Colonic mucosa (tissue), 4 donors: ENCODE measurements at regions not wholly inside any gene's neighbourhood (a gene's known extent, or its start where the extent isn't known, plus 50 kb on each side); places are given as distances from the start of the nearest gene placed in this dataset.

Source experiments
- DNase-seq: peaks from one replicate; pipeline ENCODE4 v3.0.0-alpha.2; 2020
- H3K27ac ChIP-seq: fragments of 200-600 bp; one replicate; pipeline ENCODE4 v1.8.0; 2021
- H3K27me3 ChIP-seq: fragments of 200-600 bp; one replicate; pipeline ENCODE4 v1.8.0; 2021
- H3K36me3 ChIP-seq: fragments of 200-600 bp; one replicate; pipeline ENCODE4 v1.8.0; 2021
- H3K4me1 ChIP-seq: fragments of 200-600 bp; one replicate; pipeline ENCODE4 v1.8.0; 2021; ENCODE audit warnings: mild to moderate bottlenecking
- H3K4me3 ChIP-seq: fragments of 200-600 bp; one replicate; pipeline ENCODE4 v1.8.0; 2021
- H3K9ac ChIP-seq, 2 donors: one replicate each; pipeline ENCODE4 v1.7.0; 2013; ENCODE audit warnings: control low read depth in 2 of 2, low read depth in 2 of 2, low read length in 2 of 2
- H3K9me3 ChIP-seq: fragments of 200-600 bp; one replicate; pipeline ENCODE4 v1.8.0; 2021
- intact Hi-C: fragments of 100-400 bp; cut with DNase I; formaldehyde crosslinking; loops from one replicate; pipeline ENCODE4 v1.14.1; 2022
- TF ChIP-seq, protein P1 (sequence below): fragments of 200-600 bp; IDR thresholded peaks from one replicate; pipeline ENCODE4 v1.8.0; 2022; ENCODE audit warnings: antibody characterized with exemption, mild to moderate bottlenecking
- donor health status: healthy.
- donor health status: DM: no; HTN: no; CAD: no.
- donor health status: DM: no; HTN: no; CAD: no.

DNA sequence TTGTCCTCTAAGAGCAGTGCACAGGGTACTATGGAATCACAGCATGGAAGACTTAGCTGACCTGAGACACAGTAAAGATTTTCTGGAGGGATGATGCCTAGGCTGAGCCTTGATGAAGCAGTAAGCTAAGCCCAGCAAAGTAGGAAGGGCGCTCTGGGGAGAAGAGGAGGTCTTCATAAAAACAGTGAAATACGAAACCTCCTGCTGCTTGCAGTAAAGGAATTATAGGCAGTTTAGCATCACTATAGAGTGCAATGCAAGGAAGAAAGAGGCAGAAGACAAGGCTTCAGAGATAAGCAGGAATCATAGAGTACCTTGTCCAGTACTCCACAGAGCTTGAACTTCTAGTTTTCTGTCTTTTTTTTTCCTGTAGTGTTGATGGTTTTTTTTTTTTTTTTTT lies 555.7 kb upstream of the CADM1 start:
- Histone ChIP-seq H3K27me3 (no peaks in the 10 kb centered on the region), H3K9ac (no peak overlapping the region), H3K4me3 (no peak overlapping the region), H3K27ac (no peak overlapping the region), H3K4me1 (no peaks in the 10 kb centered on the region), H3K36me3 (no peaks in the 10 kb centered on the region), H3K9me3 (no peaks in the 10 kb centered on the region)
- TF ChIP-seq, protein P1, sequence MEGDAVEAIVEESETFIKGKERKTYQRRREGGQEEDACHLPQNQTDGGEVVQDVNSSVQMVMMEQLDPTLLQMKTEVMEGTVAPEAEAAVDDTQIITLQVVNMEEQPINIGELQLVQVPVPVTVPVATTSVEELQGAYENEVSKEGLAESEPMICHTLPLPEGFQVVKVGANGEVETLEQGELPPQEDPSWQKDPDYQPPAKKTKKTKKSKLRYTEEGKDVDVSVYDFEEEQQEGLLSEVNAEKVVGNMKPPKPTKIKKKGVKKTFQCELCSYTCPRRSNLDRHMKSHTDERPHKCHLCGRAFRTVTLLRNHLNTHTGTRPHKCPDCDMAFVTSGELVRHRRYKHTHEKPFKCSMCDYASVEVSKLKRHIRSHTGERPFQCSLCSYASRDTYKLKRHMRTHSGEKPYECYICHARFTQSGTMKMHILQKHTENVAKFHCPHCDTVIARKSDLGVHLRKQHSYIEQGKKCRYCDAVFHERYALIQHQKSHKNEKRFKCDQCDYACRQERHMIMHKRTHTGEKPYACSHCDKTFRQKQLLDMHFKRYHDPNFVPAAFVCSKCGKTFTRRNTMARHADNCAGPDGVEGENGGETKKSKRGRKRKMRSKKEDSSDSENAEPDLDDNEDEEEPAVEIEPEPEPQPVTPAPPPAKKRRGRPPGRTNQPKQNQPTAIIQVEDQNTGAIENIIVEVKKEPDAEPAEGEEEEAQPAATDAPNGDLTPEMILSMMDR = no peak
- intact Hi-C loops = no loop called here
- DNase-seq = no peak

DNA sequence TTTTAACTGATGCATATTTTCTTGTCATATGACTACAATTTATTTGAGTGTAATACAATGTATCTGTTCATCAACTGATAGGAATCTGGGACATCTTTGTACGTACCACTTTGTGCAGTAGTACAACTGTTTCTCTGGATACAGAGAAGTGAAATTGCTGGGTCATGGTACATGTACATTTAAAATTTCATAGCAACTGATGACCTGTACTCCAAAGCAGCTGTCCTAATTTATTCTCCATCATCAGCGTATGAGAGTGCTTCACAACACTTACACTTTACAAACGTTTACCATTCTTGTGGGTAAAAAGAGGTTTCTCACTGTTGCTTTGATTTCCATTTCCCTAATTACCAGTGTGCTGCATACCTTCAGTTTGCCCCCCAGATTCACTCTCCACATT lies 552.8 kb upstream of the CADM1 start:
- intact Hi-C loops = no loop called here
- TF ChIP-seq, protein P1 = no peak
- Histone ChIP-seq H3K27ac (no peak overlapping the region), H3K27me3 (no peaks in the 10 kb centered on the region), H3K36me3 (no peaks in the 10 kb centered on the region), H3K9me3 (no peaks in the 10 kb centered on the region), H3K4me1 (no peaks in the 10 kb centered on the region), H3K4me3 (no peak overlapping the region), H3K9ac (no peak overlapping the region)
- DNase-seq = no peak

DNA sequence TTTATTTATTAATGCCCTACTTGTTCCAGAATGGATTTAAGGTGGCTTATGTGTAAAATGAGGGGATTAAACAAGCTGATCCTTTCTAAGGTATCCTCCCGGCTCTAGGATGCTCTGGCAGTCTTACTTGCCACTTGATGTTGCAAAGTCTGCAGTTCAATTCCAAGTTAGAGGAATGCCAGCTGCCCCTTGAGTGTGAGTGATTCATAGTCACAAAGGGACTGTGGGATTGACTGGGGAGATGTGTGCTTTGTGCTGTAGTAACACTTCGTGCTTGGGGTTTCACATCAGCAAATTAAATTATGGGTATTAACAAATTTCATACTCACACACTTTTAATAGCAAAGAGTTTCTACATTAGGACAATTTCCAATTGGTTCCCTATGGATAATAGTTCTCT lies 550.8 kb upstream of the CADM1 start:
- no peaks in the 10 kb centered on the region for H3K27me3 ChIP-seq
- H3K9ac ChIP-seq = no peak overlapping the region
- no peak overlapping the region for H3K4me3 ChIP-seq
- intact Hi-C loops = no loop called here
- no peak for DNase-seq
- no peaks in the 10 kb centered on the region for H3K36me3 ChIP-seq
- H3K27ac ChIP-seq = no peak overlapping the region
- TF ChIP-seq, protein P1 = no peak
- H3K4me1 ChIP-seq = no peaks in the 10 kb centered on the region
- no peaks in the 10 kb centered on the region for H3K9me3 ChIP-seq

DNA sequence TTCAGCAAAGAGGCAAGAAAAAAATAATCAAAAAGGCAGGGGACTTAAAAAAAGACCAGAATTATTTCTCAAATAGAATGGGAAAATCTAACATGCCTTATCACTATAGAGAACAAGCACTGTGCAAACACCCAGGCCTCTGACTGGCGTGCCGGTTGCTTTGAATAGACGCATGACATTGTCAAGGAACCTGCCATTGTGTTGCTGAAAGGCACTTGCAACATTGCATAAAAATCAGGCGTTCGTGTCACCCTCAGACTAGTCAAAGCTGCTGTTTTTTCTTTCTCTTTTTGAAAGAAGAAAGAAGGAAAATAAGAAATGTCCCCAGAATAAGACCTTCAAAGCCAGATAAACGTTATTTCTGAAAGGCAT lies 549.3 kb upstream of the CADM1 start:
- Histone ChIP-seq H3K36me3 (no peaks in the 10 kb centered on the region), H3K27ac (no peak overlapping the region), H3K9ac (no peak overlapping the region), H3K4me3 (no peak overlapping the region), H3K9me3 (no peaks in the 10 kb centered on the region), H3K27me3 (no peaks in the 10 kb centered on the region), H3K4me1 (no peaks in the 10 kb centered on the region)
- TF ChIP-seq, protein P1 = no peak
- no peak for DNase-seq
- intact Hi-C loops = no loop called here

DNA sequence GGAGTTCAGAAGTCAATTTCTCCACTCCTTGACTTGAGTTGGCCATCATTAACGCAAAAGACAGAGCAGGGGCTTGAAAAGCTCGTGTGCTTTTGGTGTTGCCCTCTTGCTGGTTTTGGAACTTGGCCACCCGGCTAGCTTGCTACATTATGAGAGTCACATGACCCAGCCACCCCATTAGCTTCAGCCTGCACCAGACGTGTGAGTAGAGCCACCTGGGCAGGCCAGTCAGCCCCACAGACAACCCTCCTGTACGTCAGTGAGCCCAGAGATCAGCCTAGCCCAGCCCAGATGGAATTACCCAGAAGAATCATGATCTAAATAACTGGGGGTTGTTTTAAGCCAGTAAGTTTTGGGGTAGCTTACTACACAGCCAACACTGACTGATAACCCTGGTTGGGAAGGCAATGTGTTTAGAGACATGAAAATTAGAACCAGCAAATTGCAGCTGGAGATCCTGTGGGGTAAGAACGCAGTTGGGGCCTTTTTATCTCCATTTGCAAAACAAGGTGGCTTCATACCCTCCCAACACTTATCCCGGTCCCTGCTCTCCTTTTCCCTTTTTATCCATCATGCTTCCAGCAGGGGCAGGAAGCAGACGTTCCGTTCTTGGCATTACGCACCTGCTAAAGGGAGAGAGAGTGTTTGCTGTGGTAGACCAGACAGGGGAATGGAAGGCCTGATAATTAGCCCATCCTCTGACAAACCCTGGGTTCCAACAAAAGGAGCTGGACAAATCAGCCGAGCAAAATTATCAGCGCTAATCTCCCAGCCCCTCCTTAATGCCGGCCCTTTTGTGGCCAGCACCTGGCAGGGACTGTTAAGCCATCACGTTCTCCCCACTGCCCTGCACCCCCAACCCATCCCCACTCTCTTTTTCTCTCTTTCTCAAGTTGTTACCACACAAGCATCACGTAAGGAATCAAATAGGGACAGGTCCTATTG lies 548.7 kb upstream of the CADM1 start:
- Histone ChIP-seq H3K4me1 (no peaks in the 10 kb centered on the region), H3K4me3 (no peak overlapping the region), H3K9ac (no peak overlapping the region), H3K27ac (no peak overlapping the region), H3K36me3 (no peaks in the 10 kb centered on the region), H3K9me3 (no peaks in the 10 kb centered on the region), H3K27me3 (no peaks in the 10 kb centered on the region)
- TF ChIP-seq, protein P1 = no peak
- no peak for DNase-seq
- intact Hi-C loops = no loop called here
